ENCODE measurements at regions not wholly inside any gene's neighbourhood (a gene's known extent, or its start where the extent isn't known, plus 50 kb on each side); places are given as distances from the start of the nearest gene placed in this dataset.

- Histone ChIP-seq H3K27ac (replicated peaks) (no peak overlapping the region), H3K27me3 (ENCODE audit: insufficient read depth, poor library complexity, severe bottlenecking) (no peaks in the 10 kb centered on the region), H3K4me3 (replicated peaks; ENCODE audit: insufficient read depth, low read length) (no peak overlapping the region)
- TF ChIP-seq REST (IDR thresholded peaks at IDR 0.05; ENCODE audit: insufficient replicate concordance, low read depth): no peak
- no peak for TF ChIP-seq GABPA (IDR thresholded peaks at IDR 0.05; ENCODE audit: low read depth)
- no peak for TF ChIP-seq CTCF (IDR thresholded peaks at IDR 0.05; ENCODE audit: insufficient read depth, low read length)
- no peak for TF ChIP-seq POLR2AphosphoS5 (IDR thresholded peaks at IDR 0.05; ENCODE audit: low read depth)
- TF ChIP-seq SPI1 (IDR thresholded peaks at IDR 0.05; ENCODE audit: borderline replicate concordance, low read depth): no peak
- no peak for DNase-seq (ENCODE audit: low read depth in 1 of 2, low spot score in 1 of 2)
Measured at GRCh38 chr17:71934520-71934919, 186.3 kb upstream of the SOX9 start.

- DNase-seq (ENCODE audit: low read depth in 1 of 2, low spot score in 1 of 2): no peak
- TF ChIP-seq REST (IDR thresholded peaks at IDR 0.05; ENCODE audit: insufficient replicate concordance, low read depth): no peak
- TF ChIP-seq CTCF (IDR thresholded peaks at IDR 0.05; ENCODE audit: insufficient read depth, low read length): no peak
- TF ChIP-seq SPI1 (IDR thresholded peaks at IDR 0.05; ENCODE audit: borderline replicate concordance, low read depth): no peak
- TF ChIP-seq GABPA (IDR thresholded peaks at IDR 0.05; ENCODE audit: low read depth): no peak
- TF ChIP-seq POLR2AphosphoS5 (IDR thresholded peaks at IDR 0.05; ENCODE audit: low read depth): no peak
- Histone ChIP-seq H3K27ac (replicated peaks) (no peak overlapping the region), H3K27me3 (ENCODE audit: insufficient read depth, poor library complexity, severe bottlenecking) (no peaks in the 10 kb centered on the region), H3K4me3 (replicated peaks; ENCODE audit: insufficient read depth, low read length) (no peak overlapping the region)
Measured at GRCh38 chr17:71935341-71935740, 185.5 kb upstream of the SOX9 start.

GRCh38 chr17:71936977-71937376 lies 183.8 kb upstream of the SOX9 start:
- H3K4me3 ChIP-seq (replicated peaks; ENCODE audit: insufficient read depth, low read length): no peak overlapping the region
- H3K27ac ChIP-seq (replicated peaks): no peak overlapping the region
- TF ChIP-seq GABPA (IDR thresholded peaks at IDR 0.05; ENCODE audit: low read depth) (no peak), POLR2AphosphoS5 (IDR thresholded peaks at IDR 0.05; ENCODE audit: low read depth) (no peak), CTCF (IDR thresholded peaks at IDR 0.05; ENCODE audit: insufficient read depth, low read length) (no peak), SPI1 (IDR thresholded peaks at IDR 0.05; ENCODE audit: borderline replicate concordance, low read depth) (no peak), REST (IDR thresholded peaks at IDR 0.05; ENCODE audit: insufficient replicate concordance, low read depth) (no peak)
- no peak for DNase-seq (ENCODE audit: low read depth in 1 of 2, low spot score in 1 of 2)
- H3K27me3 ChIP-seq (ENCODE audit: insufficient read depth, poor library complexity, severe bottlenecking): no peaks in the 10 kb centered on the region

All from HL-60 (cell line).